IMR-90 (cell line): ENCODE measurements at regions not wholly inside any gene's neighbourhood (a gene's known extent, or its start where the extent isn't known, plus 50 kb on each side); places are given as distances from the start of the nearest gene placed in this dataset.
"Not testable (repeated sequence)": the region's sequence is repeated elsewhere in the genome, so short reads cannot be mapped to it uniquely, and the experiment has no call there.

Source experiments
- BHLHE40 ChIP-seq: fragments of 150-350 bp; IDR thresholded peaks from 2 replicates; pipeline ENCODE4 v1.6.1; 2016; ENCODE audit warnings: mild to moderate bottlenecking, low read depth, low read length
- CEBPB ChIP-seq: IDR thresholded peaks from 2 replicates; pipeline ENCODE4 v1.6.1; 2012; ENCODE audit warnings: low read depth, low read length, improper control_type of control experiment
- FOS ChIP-seq: fragments of 150-350 bp; IDR thresholded peaks from 2 replicates; pipeline ENCODE4 v1.6.1; 2016; ENCODE audit warnings: low read depth, low read length
- MAZ ChIP-seq: IDR thresholded peaks from 2 replicates; pipeline ENCODE4 v1.6.1; 2012; ENCODE audit warnings: low read depth, mild to moderate bottlenecking, low read length, improper control_type of control experiment, moderate library complexity, borderline replicate concordance
- NFE2L2 ChIP-seq: fragments of 150-350 bp; IDR thresholded peaks from 2 replicates; pipeline ENCODE4 v1.6.1; 2016; ENCODE audit warnings: low read depth, mild to moderate bottlenecking, low read length
- POLR2A ChIP-seq: IDR thresholded peaks from 2 replicates; pipeline ENCODE4 v1.6.1; 2012; ENCODE audit warnings: mild to moderate bottlenecking, low read depth, low read length
- RAD21 ChIP-seq: IDR thresholded peaks from 2 replicates; pipeline ENCODE4 v1.6.1; 2012; ENCODE audit warnings: low read length, improper control_type of control experiment
- RFX5 ChIP-seq: IDR thresholded peaks from 2 replicates; pipeline ENCODE4 v1.8.0; 2012; ENCODE audit warnings: low read depth, mild to moderate bottlenecking, low read length, moderate library complexity
- SMC3 ChIP-seq: fragments of 150-350 bp; IDR thresholded peaks from 2 replicates; pipeline ENCODE4 v1.6.1; 2016; ENCODE audit warnings: low read depth, mild to moderate bottlenecking, antibody characterized with exemption, low read length, moderate library complexity
- TF ChIP-seq, protein P1 (sequence below): fragments of 150-350 bp; IDR thresholded peaks from 2 replicates; pipeline ENCODE4 v1.6.1; 2017; ENCODE audit warnings: mild to moderate bottlenecking, antibody characterized with exemption, low read length, low read depth
- TF ChIP-seq, protein P2 (sequence below): conservative IDR thresholded peaks from 2 replicates; pipeline ENCODE4 v1.5.1; 2012; ENCODE audit warnings: mild to moderate bottlenecking, low read depth, low read length, improper control_type of control experiment
- TF ChIP-seq, protein P3 (sequence below): fragments of 150-350 bp; IDR thresholded peaks from 2 replicates; pipeline ENCODE4 v1.6.1; 2016; ENCODE audit warnings: low read depth, mild to moderate bottlenecking, low read length, moderate library complexity, borderline replicate concordance

- TF ChIP-seq MAZ, BHLHE40, NFE2L2, FOS, POLR2A, RFX5, CEBPB, RAD21, SMC3: not testable (repeated sequence)
- TF ChIP-seq, protein P1, sequence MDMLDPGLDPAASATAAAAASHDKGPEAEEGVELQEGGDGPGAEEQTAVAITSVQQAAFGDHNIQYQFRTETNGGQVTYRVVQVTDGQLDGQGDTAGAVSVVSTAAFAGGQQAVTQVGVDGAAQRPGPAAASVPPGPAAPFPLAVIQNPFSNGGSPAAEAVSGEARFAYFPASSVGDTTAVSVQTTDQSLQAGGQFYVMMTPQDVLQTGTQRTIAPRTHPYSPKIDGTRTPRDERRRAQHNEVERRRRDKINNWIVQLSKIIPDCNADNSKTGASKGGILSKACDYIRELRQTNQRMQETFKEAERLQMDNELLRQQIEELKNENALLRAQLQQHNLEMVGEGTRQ = not testable (repeated sequence)
- TF ChIP-seq, protein P2, sequence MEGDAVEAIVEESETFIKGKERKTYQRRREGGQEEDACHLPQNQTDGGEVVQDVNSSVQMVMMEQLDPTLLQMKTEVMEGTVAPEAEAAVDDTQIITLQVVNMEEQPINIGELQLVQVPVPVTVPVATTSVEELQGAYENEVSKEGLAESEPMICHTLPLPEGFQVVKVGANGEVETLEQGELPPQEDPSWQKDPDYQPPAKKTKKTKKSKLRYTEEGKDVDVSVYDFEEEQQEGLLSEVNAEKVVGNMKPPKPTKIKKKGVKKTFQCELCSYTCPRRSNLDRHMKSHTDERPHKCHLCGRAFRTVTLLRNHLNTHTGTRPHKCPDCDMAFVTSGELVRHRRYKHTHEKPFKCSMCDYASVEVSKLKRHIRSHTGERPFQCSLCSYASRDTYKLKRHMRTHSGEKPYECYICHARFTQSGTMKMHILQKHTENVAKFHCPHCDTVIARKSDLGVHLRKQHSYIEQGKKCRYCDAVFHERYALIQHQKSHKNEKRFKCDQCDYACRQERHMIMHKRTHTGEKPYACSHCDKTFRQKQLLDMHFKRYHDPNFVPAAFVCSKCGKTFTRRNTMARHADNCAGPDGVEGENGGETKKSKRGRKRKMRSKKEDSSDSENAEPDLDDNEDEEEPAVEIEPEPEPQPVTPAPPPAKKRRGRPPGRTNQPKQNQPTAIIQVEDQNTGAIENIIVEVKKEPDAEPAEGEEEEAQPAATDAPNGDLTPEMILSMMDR = not testable (repeated sequence)
- TF ChIP-seq, protein P3, sequence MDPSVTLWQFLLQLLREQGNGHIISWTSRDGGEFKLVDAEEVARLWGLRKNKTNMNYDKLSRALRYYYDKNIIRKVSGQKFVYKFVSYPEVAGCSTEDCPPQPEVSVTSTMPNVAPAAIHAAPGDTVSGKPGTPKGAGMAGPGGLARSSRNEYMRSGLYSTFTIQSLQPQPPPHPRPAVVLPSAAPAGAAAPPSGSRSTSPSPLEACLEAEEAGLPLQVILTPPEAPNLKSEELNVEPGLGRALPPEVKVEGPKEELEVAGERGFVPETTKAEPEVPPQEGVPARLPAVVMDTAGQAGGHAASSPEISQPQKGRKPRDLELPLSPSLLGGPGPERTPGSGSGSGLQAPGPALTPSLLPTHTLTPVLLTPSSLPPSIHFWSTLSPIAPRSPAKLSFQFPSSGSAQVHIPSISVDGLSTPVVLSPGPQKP = not testable (repeated sequence)
Measured at GRCh38 chr15:24088941-24089340, 401.8 kb upstream of the NDN start.
